ENCODE measurements at regions not wholly inside any gene's neighbourhood (a gene's known extent, or its start where the extent isn't known, plus 50 kb on each side); places are given as distances from the start of the nearest gene placed in this dataset.

GRCh38 chr13:20291037-20291436 is 58.9 kb upstream of the GJB6 start:
- intact Hi-C loops (cut with DNase I, micrococcal nuclease), result loop anchor here in 1 of 2 experiments (5.0 kb wide), 1 partner anchor 94 kb away; no protein-coding TSS in a partner anchor
- DNase-seq (no peak), ATAC-seq (no peak)
- POLR2A ChIA-PET, result no interaction called here
- Mint-ChIP-seq H3K36me3 (ENCODE audit: low read depth) (peaks cover 8% of the 10 kb centered on the region), H3K27me3 (no peaks in the 10 kb centered on the region), H3K4me1 (no peaks in the 10 kb centered on the region), H3K4me3 (no peak overlapping the region), H3K9me3 (ENCODE audit: low read depth) (peaks cover 15% of the 10 kb centered on the region), H3K27ac (no peak overlapping the region)
- CTCF ChIA-PET, result interaction anchor here (0.7 to 1.1 kb wide), 2 partner anchors 10 to 109 kb away, joined by 3 to 4 read pairs; no protein-coding TSS in a partner anchor

- DNase-seq, result no peak
- ATAC-seq, result no peak
- no peak overlapping the region for H3K4me3 Mint-ChIP-seq
- peaks cover 10% of the 10 kb centered on the region for H3K36me3 Mint-ChIP-seq (ENCODE audit: low read depth)
- intact Hi-C loops (cut with DNase I, micrococcal nuclease), result loop anchor here in 1 of 2 experiments (10.0 kb wide), 1 partner anchor 56 kb away; no protein-coding TSS in a partner anchor
- no peaks in the 10 kb centered on the region for H3K4me1 Mint-ChIP-seq
- no peak overlapping the region for H3K27ac Mint-ChIP-seq
- ChIA-PET CTCF (interaction anchor here (0.7 to 0.9 kb wide), 2 partner anchors 12 to 80 kb away, joined by 3 read pairs; no protein-coding TSS in a partner anchor), POLR2A (no interaction called here)
- H3K9me3 Mint-ChIP-seq (ENCODE audit: low read depth), result peaks cover 21% of the 10 kb centered on the region
- H3K27me3 Mint-ChIP-seq, result no peaks in the 10 kb centered on the region
Measured at GRCh38 chr13:20288561-20288960, 56.4 kb upstream of the GJB6 start.

- intact Hi-C loops (cut with DNase I, micrococcal nuclease), result loop anchor here in 1 of 2 experiments (10.0 kb wide), 1 partner anchor 57 kb away; no protein-coding TSS in a partner anchor
- no peaks in the 10 kb centered on the region for H3K4me1 Mint-ChIP-seq
- ATAC-seq (no peak), DNase-seq (no peak)
- no peaks in the 10 kb centered on the region for H3K27me3 Mint-ChIP-seq
- H3K4me3 Mint-ChIP-seq, result no peak overlapping the region
- ChIA-PET POLR2A (no interaction called here), CTCF (interaction anchor here (0.9 kb wide), 1 partner anchor 13 kb away, joined by 3 read pairs; no protein-coding TSS in a partner anchor)
- H3K27ac Mint-ChIP-seq, result no peak overlapping the region
- peaks cover 21% of the 10 kb centered on the region for H3K9me3 Mint-ChIP-seq (ENCODE audit: low read depth)
- peaks cover 10% of the 10 kb centered on the region for H3K36me3 Mint-ChIP-seq (ENCODE audit: low read depth)
Measured at GRCh38 chr13:20287976-20288375, 55.9 kb upstream of the GJB6 start.

GRCh38 chr13:20285530-20285929 is 53.4 kb upstream of the GJB6 start:
- Mint-ChIP-seq H3K27me3 (no peaks in the 10 kb centered on the region), H3K27ac (no peak overlapping the region), H3K36me3 (ENCODE audit: low read depth) (peaks cover 10% of the 10 kb centered on the region), H3K9me3 (ENCODE audit: low read depth) (peaks cover 23% of the 10 kb centered on the region), H3K4me3 (no peak overlapping the region), H3K4me1 (no peaks in the 10 kb centered on the region)
- ChIA-PET POLR2A (no interaction called here), CTCF (no interaction called here)
- intact Hi-C loops (cut with DNase I, micrococcal nuclease), result loop anchor here in 1 of 2 experiments (10.0 kb wide), 1 partner anchor 59 kb away; no protein-coding TSS in a partner anchor
- DNase-seq (no peak), ATAC-seq (no peak)

Data from activated CD4-positive, alpha-beta T cell treated with anti-CD3 and anti-CD28 coated beads for 36 hours (primary cell).